GM18519 (cell line): ENCODE measurements at regions not wholly inside any gene's neighbourhood (a gene's known extent, or its start where the extent isn't known, plus 50 kb on each side); places are given as distances from the start of the nearest gene placed in this dataset.
A peak's percentile ranks its signal among the peaks of the same experiment; 100 is the strongest.

Source experiments
- ATAC-seq: cut with Tn5 transposase; IDR thresholded peaks from one replicate; pipeline ENCODE4 v1.9.1; 2021; ENCODE audit warnings: mild to moderate bottlenecking, moderate library complexity; ENCODE audit not compliant: unreplicated experiment, low FRiP score

GRCh38 chr6:6834356-6835222, 246.1 kb downstream of the LY86 start:
- no peak for ATAC-seq

- no peak for ATAC-seq
Observed at GRCh38 chr6:6835223-6835503, 246.6 kb downstream of the LY86 start.

GRCh38 chr6:6836609-6837406, 248.3 kb downstream of the LY86 start:
- no peak for ATAC-seq

GRCh38 chr6:6837541-6838080, 249.1 kb downstream of the LY86 start:
- ATAC-seq: no peak

- ATAC-seq: peak; percentile 84
Observed at GRCh38 chr6:6840831-6841291, 252.3 kb downstream of the LY86 start.

- no peak for ATAC-seq
Observed at GRCh38 chr6:6841571-6841970, 253.1 kb downstream of the LY86 start.

GRCh38 chr6:6842291-6842690, 253.8 kb downstream of the LY86 start:
- no peak for ATAC-seq

- no peak for ATAC-seq
Observed at GRCh38 chr6:6843057-6843627, 254.6 kb downstream of the LY86 start.

- ATAC-seq: no peak
Observed at GRCh38 chr6:6843777-6844176, 255.3 kb downstream of the LY86 start.

GRCh38 chr6:6844530-6844929, 256.0 kb downstream of the LY86 start:
- ATAC-seq: no peak

- ATAC-seq: no peak
Observed at GRCh38 chr6:6845603-6846002, 257.1 kb downstream of the LY86 start.

GRCh38 chr6:6847591-6847990, 259.1 kb downstream of the LY86 start:
- no peak for ATAC-seq

- no peak for ATAC-seq
Observed at GRCh38 chr6:6851059-6851948, 256.5 kb upstream of the RREB1 start.

- ATAC-seq: no peak
Observed at GRCh38 chr6:6851949-6852261, 255.9 kb upstream of the RREB1 start.

GRCh38 chr6:6856538-6857523, 250.9 kb upstream of the RREB1 start:
- peak; percentile 69 for ATAC-seq

- ATAC-seq: no peak
Observed at GRCh38 chr6:6857528-6857927, 250.2 kb upstream of the RREB1 start.

- ATAC-seq: no peak
Observed at GRCh38 chr6:6858533-6858982, 249.2 kb upstream of the RREB1 start.

- ATAC-seq: no peak
Observed at GRCh38 chr6:6859105-6859504, 248.7 kb upstream of the RREB1 start.

GRCh38 chr6:6859722-6860121, 248.0 kb upstream of the RREB1 start:
- ATAC-seq: no peak
